Suprapubic skin (tissue), 4 donors: ENCODE measurements at regions not wholly inside any gene's neighbourhood (a gene's known extent, or its start where the extent isn't known, plus 50 kb on each side); places are given as distances from the start of the nearest gene placed in this dataset.

ENCODE experiments used
- DNase-seq, 2 donors: peaks; one replicate each; pipeline ENCODE4 v3.0.0-alpha.2; 2019; ENCODE audit warnings: low spot score in 2 of 2
- H3K27ac ChIP-seq: fragments of 200-600 bp; sonication (generic); one replicate; pipeline ENCODE4 v1.5.1; 2019
- H3K27me3 ChIP-seq: fragments of 200-600 bp; sonication (generic); one replicate; pipeline ENCODE4 v1.5.1; 2019
- H3K36me3 ChIP-seq: fragments of 200-600 bp; sonication (generic); one replicate; pipeline ENCODE4 v1.5.1; 2019
- H3K4me1 ChIP-seq: fragments of 200-600 bp; sonication (generic); one replicate; pipeline ENCODE4 v1.5.1; 2019
- H3K4me3 ChIP-seq: fragments of 200-600 bp; sonication (generic); one replicate; pipeline ENCODE4 v1.5.1; 2019; ENCODE audit warnings: mild to moderate bottlenecking
- H3K9me3 ChIP-seq: fragments of 200-600 bp; sonication (generic); one replicate; pipeline ENCODE4 v1.5.1; 2019
- EP300 ChIP-seq: sonication (generic); formaldehyde crosslinking; IDR thresholded peaks from one replicate; pipeline ENCODE4 v1.6.1; 2017; ENCODE audit warnings: antibody characterized with exemption
- POLR2A ChIP-seq, 2 donors: fragments of 450-650 bp; IDR thresholded peaks; one replicate each; pipeline ENCODE4 v1.6.1; 2017; ENCODE audit warnings: antibody characterized with exemption in 2 of 2, mild to moderate bottlenecking in 2 of 2, moderate library complexity in 2 of 2
- POLR2AphosphoS5 ChIP-seq, 3 donors: sonication (generic); formaldehyde crosslinking; IDR thresholded peaks; one replicate each; pipeline ENCODE4 v1.6.1; 2017; ENCODE audit warnings: antibody characterized with exemption in 3 of 3
- WGBS: methylation state at CpG from one replicate; pipeline ENCODE4 v1.1.5; 2018; 5-methylcytosine and 5-hydroxymethylcytosine counted together
- TF ChIP-seq, protein P1 (sequence below), 2 donors: fragments of 200-600 bp in 1 of 2; fragments of 450-650 bp in 1 of 2; sonication (generic) in 1 of 2; IDR thresholded peaks; one replicate each; pipeline ENCODE4 v1.5.1; 2016 to 2019; ENCODE audit warnings: antibody characterized with exemption in 2 of 2, mild to moderate bottlenecking in 1 of 2, moderate library complexity in 1 of 2

GRCh38 chr12:24418157-24418556 lies 468.7 kb upstream of the SOX5 start:
- TF ChIP-seq POLR2A (IDR thresholded peaks at IDR 0.05) (no peak), POLR2AphosphoS5 (IDR thresholded peaks at IDR 0.05) (no peak), EP300 (no peak)
- TF ChIP-seq, protein P1, sequence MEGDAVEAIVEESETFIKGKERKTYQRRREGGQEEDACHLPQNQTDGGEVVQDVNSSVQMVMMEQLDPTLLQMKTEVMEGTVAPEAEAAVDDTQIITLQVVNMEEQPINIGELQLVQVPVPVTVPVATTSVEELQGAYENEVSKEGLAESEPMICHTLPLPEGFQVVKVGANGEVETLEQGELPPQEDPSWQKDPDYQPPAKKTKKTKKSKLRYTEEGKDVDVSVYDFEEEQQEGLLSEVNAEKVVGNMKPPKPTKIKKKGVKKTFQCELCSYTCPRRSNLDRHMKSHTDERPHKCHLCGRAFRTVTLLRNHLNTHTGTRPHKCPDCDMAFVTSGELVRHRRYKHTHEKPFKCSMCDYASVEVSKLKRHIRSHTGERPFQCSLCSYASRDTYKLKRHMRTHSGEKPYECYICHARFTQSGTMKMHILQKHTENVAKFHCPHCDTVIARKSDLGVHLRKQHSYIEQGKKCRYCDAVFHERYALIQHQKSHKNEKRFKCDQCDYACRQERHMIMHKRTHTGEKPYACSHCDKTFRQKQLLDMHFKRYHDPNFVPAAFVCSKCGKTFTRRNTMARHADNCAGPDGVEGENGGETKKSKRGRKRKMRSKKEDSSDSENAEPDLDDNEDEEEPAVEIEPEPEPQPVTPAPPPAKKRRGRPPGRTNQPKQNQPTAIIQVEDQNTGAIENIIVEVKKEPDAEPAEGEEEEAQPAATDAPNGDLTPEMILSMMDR (IDR thresholded peaks at IDR 0.05): no peak
- 70% methylated on average over 1 of the region's 1 CpG for WGBS

GRCh38 chr12:24416423-24417109 lies 467.1 kb upstream of the SOX5 start:
- Histone ChIP-seq H3K27ac (no peak overlapping the region), H3K36me3 (no peaks in the 10 kb centered on the region), H3K27me3 (no peaks in the 10 kb centered on the region), H3K4me1 (no peaks in the 10 kb centered on the region), H3K4me3 (no peak overlapping the region), H3K9me3 (no peaks in the 10 kb centered on the region)
- TF ChIP-seq EP300: no peak
- TF ChIP-seq, protein P1 (IDR thresholded peaks at IDR 0.05): no peak
- TF ChIP-seq POLR2A (IDR thresholded peaks at IDR 0.05): no peak
- TF ChIP-seq POLR2AphosphoS5 (IDR thresholded peaks at IDR 0.05): no peak
- 72% methylated on average over 7 of the region's 7 CpGs for WGBS
- no peak for DNase-seq

More at GRCh38 chr12:24418157-24418556, 468.7 kb upstream of the SOX5 start:
- Histone ChIP-seq H3K36me3 (no peaks in the 10 kb centered on the region), H3K4me3 (no peak overlapping the region), H3K27me3 (no peaks in the 10 kb centered on the region), H3K9me3 (no peaks in the 10 kb centered on the region), H3K27ac (no peak overlapping the region), H3K4me1 (no peaks in the 10 kb centered on the region)
- DNase-seq: no peak

GRCh38 chr12:24415934-24416333 lies 466.5 kb upstream of the SOX5 start:
- no peaks in the 10 kb centered on the region for H3K4me1 ChIP-seq
- no peaks in the 10 kb centered on the region for H3K36me3 ChIP-seq
- TF ChIP-seq EP300: no peak
- TF ChIP-seq POLR2A (IDR thresholded peaks at IDR 0.05): no peak
- TF ChIP-seq POLR2AphosphoS5 (IDR thresholded peaks at IDR 0.05): no peak
- TF ChIP-seq, protein P1 (IDR thresholded peaks at IDR 0.05): no peak
- H3K4me3 ChIP-seq: no peak overlapping the region
- WGBS: 72% methylated on average over 6 of the region's 6 CpGs
- H3K9me3 ChIP-seq: no peaks in the 10 kb centered on the region
- DNase-seq: no peak
- H3K27me3 ChIP-seq: no peaks in the 10 kb centered on the region
- no peak overlapping the region for H3K27ac ChIP-seq

DNA sequence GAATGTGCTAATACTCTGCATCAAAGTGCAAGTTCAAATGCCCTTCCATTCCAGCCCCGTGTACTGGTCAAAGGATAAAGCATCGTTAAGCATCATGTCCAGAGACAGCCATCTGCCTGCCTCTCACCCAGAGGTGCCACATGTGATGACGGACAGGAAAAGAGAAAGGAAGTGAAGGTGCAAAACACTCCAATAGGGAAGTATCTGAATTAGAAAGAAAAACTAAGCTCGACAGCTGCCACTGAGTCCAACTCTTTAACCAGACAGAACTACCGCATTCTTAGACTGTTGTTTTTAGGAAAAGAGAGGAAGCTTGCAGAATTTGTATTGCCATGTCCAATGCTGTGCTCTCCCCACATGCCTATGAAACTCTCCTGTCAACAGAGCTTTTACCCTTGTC lies 465.0 kb upstream of the SOX5 start:
- H3K27me3 ChIP-seq: no peaks in the 10 kb centered on the region
- TF ChIP-seq EP300 (no peak), POLR2A (IDR thresholded peaks at IDR 0.05) (no peak), POLR2AphosphoS5 (IDR thresholded peaks at IDR 0.05) (no peak)
- TF ChIP-seq, protein P1 (IDR thresholded peaks at IDR 0.05): no peak
- no peak overlapping the region for H3K4me3 ChIP-seq
- H3K27ac ChIP-seq: no peak overlapping the region
- no peak for DNase-seq
- no peaks in the 10 kb centered on the region for H3K36me3 ChIP-seq
- H3K4me1 ChIP-seq: no peaks in the 10 kb centered on the region
- no peaks in the 10 kb centered on the region for H3K9me3 ChIP-seq
- WGBS: 81% methylated on average over 5 of the region's 5 CpGs

DNA sequence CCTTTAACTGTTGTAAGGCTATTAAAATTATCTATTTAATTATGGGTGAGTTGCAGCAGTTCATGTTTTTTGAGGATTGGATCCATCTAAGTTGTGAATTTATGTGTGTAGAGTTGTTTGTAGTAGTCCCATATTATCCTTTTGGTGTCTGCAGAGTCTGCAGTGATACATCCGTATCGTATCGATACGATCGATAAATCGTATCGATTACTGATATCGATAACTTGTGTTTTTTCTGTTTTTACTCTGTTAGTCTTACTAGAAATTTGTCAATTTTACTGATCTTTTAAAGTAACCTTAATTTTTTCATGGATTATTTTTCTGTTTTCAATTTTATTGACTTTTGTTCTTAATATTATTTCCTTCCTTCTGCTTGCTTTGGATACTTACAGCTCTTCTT lies 462.5 kb upstream of the SOX5 start:
- H3K36me3 ChIP-seq: no peaks in the 10 kb centered on the region
- H3K27me3 ChIP-seq: no peaks in the 10 kb centered on the region
- no peak overlapping the region for H3K27ac ChIP-seq
- DNase-seq: no peak
- no peak overlapping the region for H3K4me3 ChIP-seq
- H3K9me3 ChIP-seq: no peaks in the 10 kb centered on the region
- TF ChIP-seq, protein P1 (IDR thresholded peaks at IDR 0.05): no peak
- TF ChIP-seq POLR2AphosphoS5 (IDR thresholded peaks at IDR 0.05) (no peak), EP300 (no peak), POLR2A (IDR thresholded peaks at IDR 0.05) (no peak)
- H3K4me1 ChIP-seq: no peaks in the 10 kb centered on the region
- 94% methylated on average over 8 of the region's 8 CpGs for WGBS
